Suprapubic skin (tissue), 4 donors: ENCODE measurements at regions not wholly inside any gene's neighbourhood (a gene's known extent, or its start where the extent isn't known, plus 50 kb on each side); places are given as distances from the start of the nearest gene placed in this dataset.

Experiments used
- DNase-seq, 2 donors: peaks; one replicate each; pipeline ENCODE4 v3.0.0-alpha.2; 2019; ENCODE audit warnings: low spot score in 2 of 2
- H3K27ac ChIP-seq: fragments of 200-600 bp; sonication (generic); one replicate; pipeline ENCODE4 v1.5.1; 2019
- H3K27me3 ChIP-seq: fragments of 200-600 bp; sonication (generic); one replicate; pipeline ENCODE4 v1.5.1; 2019
- H3K36me3 ChIP-seq: fragments of 200-600 bp; sonication (generic); one replicate; pipeline ENCODE4 v1.5.1; 2019
- H3K4me1 ChIP-seq: fragments of 200-600 bp; sonication (generic); one replicate; pipeline ENCODE4 v1.5.1; 2019
- H3K4me3 ChIP-seq: fragments of 200-600 bp; sonication (generic); one replicate; pipeline ENCODE4 v1.5.1; 2019; ENCODE audit warnings: mild to moderate bottlenecking
- H3K9me3 ChIP-seq: fragments of 200-600 bp; sonication (generic); one replicate; pipeline ENCODE4 v1.5.1; 2019
- CTCF ChIP-seq, 2 donors: fragments of 200-600 bp in 1 of 2; fragments of 450-650 bp in 1 of 2; sonication (generic) in 1 of 2; IDR thresholded peaks; one replicate each; pipeline ENCODE4 v1.5.1; 2016 to 2019; ENCODE audit warnings: antibody characterized with exemption in 2 of 2, mild to moderate bottlenecking in 1 of 2, moderate library complexity in 1 of 2
- EP300 ChIP-seq: sonication (generic); formaldehyde crosslinking; IDR thresholded peaks from one replicate; pipeline ENCODE4 v1.6.1; 2017; ENCODE audit warnings: antibody characterized with exemption
- POLR2A ChIP-seq, 2 donors: fragments of 450-650 bp; IDR thresholded peaks; one replicate each; pipeline ENCODE4 v1.6.1; 2017; ENCODE audit warnings: antibody characterized with exemption in 2 of 2, mild to moderate bottlenecking in 2 of 2, moderate library complexity in 2 of 2
- POLR2AphosphoS5 ChIP-seq, 3 donors: sonication (generic); formaldehyde crosslinking; IDR thresholded peaks; one replicate each; pipeline ENCODE4 v1.6.1; 2017; ENCODE audit warnings: antibody characterized with exemption in 3 of 3
- WGBS: methylation state at CpG from one replicate; pipeline ENCODE4 v1.1.5; 2018; 5-methylcytosine and 5-hydroxymethylcytosine counted together

DNA sequence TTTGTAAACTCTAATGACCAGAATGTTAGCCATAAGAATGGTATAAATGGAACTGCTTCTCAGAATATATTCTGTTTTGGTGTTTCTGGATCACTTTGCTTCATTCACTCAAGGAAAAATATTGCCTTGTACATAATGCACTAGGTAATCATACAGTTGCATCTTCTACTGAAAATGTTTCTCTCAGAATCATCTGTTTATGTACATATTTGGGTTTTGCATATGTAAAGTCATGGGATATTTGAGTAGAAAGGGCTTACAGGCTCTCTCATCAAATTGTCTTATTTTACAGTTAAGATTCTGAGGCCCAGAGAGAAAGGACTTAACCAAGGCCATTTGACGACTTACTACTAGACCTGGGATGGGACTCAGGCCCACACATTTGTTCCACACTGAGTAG lies 97.8 kb upstream of the PALM2AKAP2 start:
- 95% methylated on average over 1 of the region's 1 CpG for WGBS
- no peak for DNase-seq
- no peak for TF ChIP-seq POLR2A (IDR thresholded peaks at IDR 0.05)
- TF ChIP-seq CTCF (IDR thresholded peaks at IDR 0.05), result no peak
- no peak for TF ChIP-seq EP300
- no peak for TF ChIP-seq POLR2AphosphoS5 (IDR thresholded peaks at IDR 0.05)
- no peaks in the 10 kb centered on the region for H3K9me3 ChIP-seq
- no peak overlapping the region for H3K27ac ChIP-seq
- no peak overlapping the region for H3K4me3 ChIP-seq
- H3K27me3 ChIP-seq, result no peaks in the 10 kb centered on the region
- H3K36me3 ChIP-seq, result no peaks in the 10 kb centered on the region
- H3K4me1 ChIP-seq, result no peaks in the 10 kb centered on the region

GRCh38 chr9:109683521-109683920 lies 96.5 kb upstream of the PALM2AKAP2 start:
- no peaks in the 10 kb centered on the region for H3K9me3 ChIP-seq
- H3K27me3 ChIP-seq, result no peaks in the 10 kb centered on the region
- no peak overlapping the region for H3K27ac ChIP-seq
- no peaks in the 10 kb centered on the region for H3K36me3 ChIP-seq
- H3K4me1 ChIP-seq, result no peaks in the 10 kb centered on the region
- no peak overlapping the region for H3K4me3 ChIP-seq
- TF ChIP-seq POLR2A (IDR thresholded peaks at IDR 0.05), result no peak
- no peak for TF ChIP-seq EP300
- TF ChIP-seq POLR2AphosphoS5 (IDR thresholded peaks at IDR 0.05), result no peak
- TF ChIP-seq CTCF (IDR thresholded peaks at IDR 0.05), result no peak
- WGBS, result 88% methylated on average over 3 of the region's 3 CpGs
- no peak for DNase-seq

GRCh38 chr9:109689701-109690100 lies 90.3 kb upstream of the PALM2AKAP2 start:
- Histone ChIP-seq H3K9me3 (no peaks in the 10 kb centered on the region), H3K4me3 (no peak overlapping the region), H3K4me1 (no peaks in the 10 kb centered on the region), H3K27me3 (no peaks in the 10 kb centered on the region), H3K27ac (no peak overlapping the region), H3K36me3 (no peaks in the 10 kb centered on the region)
- 52% methylated on average over 3 of the region's 3 CpGs for WGBS
- DNase-seq, result no peak
- TF ChIP-seq EP300 (no peak), CTCF (IDR thresholded peaks at IDR 0.05) (no peak), POLR2AphosphoS5 (IDR thresholded peaks at IDR 0.05) (no peak), POLR2A (IDR thresholded peaks at IDR 0.05) (no peak)

- Histone ChIP-seq H3K27ac (no peak overlapping the region), H3K4me3 (no peak overlapping the region), H3K9me3 (no peaks in the 10 kb centered on the region), H3K27me3 (no peaks in the 10 kb centered on the region), H3K36me3 (no peaks in the 10 kb centered on the region), H3K4me1 (no peaks in the 10 kb centered on the region)
- DNase-seq, result no peak
- no peak for TF ChIP-seq EP300
- TF ChIP-seq CTCF (IDR thresholded peaks at IDR 0.05), result no peak
- no peak for TF ChIP-seq POLR2A (IDR thresholded peaks at IDR 0.05)
- no peak for TF ChIP-seq POLR2AphosphoS5 (IDR thresholded peaks at IDR 0.05)
- 50% methylated on average over 2 of the region's 2 CpGs for WGBS
Observed at GRCh38 chr9:109699019-109699418, 81.0 kb upstream of the PALM2AKAP2 start.

DNA sequence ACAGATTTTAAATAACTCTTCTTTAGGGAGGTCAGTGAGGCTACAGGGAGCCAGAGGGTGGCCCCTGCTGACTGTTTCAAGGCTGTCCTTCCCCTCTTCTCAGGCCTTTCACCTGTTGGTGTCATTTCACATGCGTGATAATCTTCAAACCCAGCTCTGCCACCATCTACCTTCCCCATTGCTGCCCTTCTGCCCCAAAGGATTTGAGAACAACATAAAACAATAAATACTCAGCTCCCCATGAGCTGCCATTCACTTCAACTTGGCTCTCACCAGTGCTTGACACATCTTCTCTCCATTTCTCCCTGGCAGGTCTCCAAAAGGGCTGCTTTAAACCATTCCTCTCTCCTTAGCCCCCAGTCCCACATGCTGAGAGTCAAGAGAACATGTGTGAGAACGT lies 75.5 kb upstream of the PALM2AKAP2 start:
- 83% methylated on average over 2 of the region's 2 CpGs for WGBS
- H3K4me1 ChIP-seq, result no peaks in the 10 kb centered on the region
- no peak for TF ChIP-seq POLR2A (IDR thresholded peaks at IDR 0.05)
- TF ChIP-seq EP300, result no peak
- no peak for TF ChIP-seq CTCF (IDR thresholded peaks at IDR 0.05)
- TF ChIP-seq POLR2AphosphoS5 (IDR thresholded peaks at IDR 0.05), result no peak

More for the DNA sequence above, 75.5 kb upstream of the PALM2AKAP2 start:
- DNase-seq, result no peak
- Histone ChIP-seq H3K4me3 (no peak overlapping the region), H3K36me3 (no peaks in the 10 kb centered on the region), H3K9me3 (no peaks in the 10 kb centered on the region), H3K27ac (no peak overlapping the region), H3K27me3 (no peaks in the 10 kb centered on the region)
